ENCODE measurements at regions not wholly inside any gene's neighbourhood (a gene's known extent, or its start where the extent isn't known, plus 50 kb on each side); places are given as distances from the start of the nearest gene placed in this dataset.
A peak's percentile ranks its signal among the peaks of the same experiment; 100 is the strongest.

DNA sequence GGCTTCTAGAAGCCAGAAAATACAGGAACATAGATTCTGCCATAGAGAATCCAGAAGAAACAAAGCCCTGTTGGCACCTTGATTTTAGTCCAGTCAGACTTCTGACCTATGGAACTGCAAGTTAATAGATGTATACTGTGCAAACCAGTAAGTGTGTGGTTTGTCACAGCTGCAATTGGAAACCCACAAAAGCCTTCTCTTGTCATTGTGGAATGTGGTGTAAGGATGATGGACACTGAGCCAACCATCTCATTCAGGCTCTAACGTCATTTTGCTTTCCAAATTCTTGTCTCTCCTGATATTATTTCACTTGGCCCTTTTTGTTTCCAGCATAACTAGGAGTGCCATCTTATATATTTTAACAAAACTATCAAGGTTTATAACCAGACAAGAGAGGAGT, 369.5 kb upstream of the SMIM21 start:
- Histone ChIP-seq H3K36me3 (ENCODE audit: control insufficient read depth, insufficient read depth, low read length) (no peaks in the 10 kb centered on the region), H3K27ac (ENCODE audit: insufficient read depth, low read length, poor library complexity, severe bottlenecking) (no peak overlapping the region), H3K4me3 (ENCODE audit: low read depth, low read length) (no peak overlapping the region), H3K9me3 (ENCODE audit: control insufficient read depth in 2 of 2, low read length in 2 of 2) (no peaks in the 10 kb centered on the region), H3K4me1 (ENCODE audit: control insufficient read depth, insufficient read depth, low read length, poor library complexity, severe bottlenecking) (no peaks in the 10 kb centered on the region), H3K27me3 (ENCODE audit: control insufficient read depth, insufficient read depth, low read length) (no peaks in the 10 kb centered on the region)
- DNase-seq = no peak
- peaks cover 4% of the 10 kb centered on the region for H3K27me3 Mint-ChIP-seq
- H3K4me1 Mint-ChIP-seq = no peaks in the 10 kb centered on the region
- peaks cover 0 to 6% (median 2%) of the 10 kb centered on the region in 7 donors for H3K9me3 Mint-ChIP-seq
- no peak overlapping the region for H3K27ac Mint-ChIP-seq
- no peaks in the 10 kb centered on the region for H3K36me3 Mint-ChIP-seq
- no peak for ATAC-seq (ENCODE audit: low read depth in 2 of 2)
- H3K4me3 Mint-ChIP-seq = no peak overlapping the region

DNA sequence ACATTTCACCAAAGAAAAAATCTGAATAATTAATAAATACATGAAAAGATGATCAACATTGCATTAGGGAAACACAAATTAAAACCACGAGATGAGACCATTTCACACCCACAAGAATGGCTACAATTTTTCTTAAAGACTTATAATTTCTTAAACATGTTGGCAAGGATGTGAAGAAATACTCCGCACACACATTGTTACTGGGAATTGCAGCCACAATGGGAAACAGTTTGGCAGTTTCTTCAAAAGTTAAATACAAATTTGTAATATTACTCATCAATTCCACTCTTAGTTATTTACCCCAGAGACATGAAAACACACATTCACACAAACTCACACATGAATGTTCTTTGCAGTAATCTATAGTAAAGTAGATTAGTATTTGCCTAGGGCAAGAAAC, 363.3 kb upstream of the SMIM21 start:
- Mint-ChIP-seq H3K36me3 (no peaks in the 10 kb centered on the region), H3K4me1 (no peaks in the 10 kb centered on the region), H3K4me3 (no peak overlapping the region), H3K9me3 (peaks cover 0 to 6% (median 0%) of the 10 kb centered on the region in 7 donors), H3K27ac (no peak overlapping the region), H3K27me3 (no peaks in the 10 kb centered on the region)
- ATAC-seq (ENCODE audit: low read depth in 2 of 2) (no peak), DNase-seq (no peak)
- Histone ChIP-seq H3K36me3 (ENCODE audit: control insufficient read depth, insufficient read depth, low read length) (no peaks in the 10 kb centered on the region), H3K27me3 (ENCODE audit: control insufficient read depth, insufficient read depth, low read length) (no peaks in the 10 kb centered on the region), H3K4me1 (ENCODE audit: control insufficient read depth, insufficient read depth, low read length, poor library complexity, severe bottlenecking) (no peaks in the 10 kb centered on the region), H3K27ac (ENCODE audit: insufficient read depth, low read length, poor library complexity, severe bottlenecking) (no peak overlapping the region), H3K4me3 (ENCODE audit: low read depth, low read length) (no peak overlapping the region), H3K9me3 (ENCODE audit: control insufficient read depth in 2 of 2, low read length in 2 of 2) (no peaks in the 10 kb centered on the region)

DNA sequence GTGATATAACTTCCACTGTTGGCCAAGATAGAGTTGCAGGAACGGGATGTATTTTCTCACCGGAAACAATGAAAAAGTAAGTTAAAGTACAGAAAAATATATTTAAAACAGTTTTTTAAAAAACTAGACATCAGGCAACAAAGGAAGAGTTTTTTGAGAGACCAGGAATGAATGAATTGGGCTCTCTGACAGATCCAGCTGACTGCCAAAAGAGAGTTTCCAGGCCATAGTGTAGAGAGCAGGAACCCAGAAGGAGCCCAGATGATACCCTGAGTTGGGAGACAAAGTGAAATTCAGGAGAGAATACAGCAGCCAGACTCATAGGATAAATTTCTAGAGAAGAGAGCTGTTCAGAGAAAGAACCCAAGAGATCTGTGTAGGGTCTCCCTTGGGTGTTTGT, 362.6 kb upstream of the SMIM21 start:
- no peaks in the 10 kb centered on the region for H3K4me1 Mint-ChIP-seq
- H3K27ac ChIP-seq (ENCODE audit: insufficient read depth, low read length, poor library complexity, severe bottlenecking) = no peak overlapping the region
- H3K4me1 ChIP-seq (ENCODE audit: control insufficient read depth, insufficient read depth, low read length, poor library complexity, severe bottlenecking) = no peaks in the 10 kb centered on the region
- H3K4me3 ChIP-seq (ENCODE audit: low read depth, low read length) = no peak overlapping the region
- no peak overlapping the region for H3K4me3 Mint-ChIP-seq
- no peaks in the 10 kb centered on the region for H3K36me3 ChIP-seq (ENCODE audit: control insufficient read depth, insufficient read depth, low read length)
- H3K27me3 ChIP-seq (ENCODE audit: control insufficient read depth, insufficient read depth, low read length) = no peaks in the 10 kb centered on the region
- no peak for DNase-seq
- H3K27ac Mint-ChIP-seq = no peak overlapping the region
- H3K27me3 Mint-ChIP-seq = no peaks in the 10 kb centered on the region
- no peaks in the 10 kb centered on the region for H3K9me3 ChIP-seq (ENCODE audit: control insufficient read depth in 2 of 2, low read length in 2 of 2)
- peaks cover 0 to 6% (median 0%) of the 10 kb centered on the region in 7 donors for H3K9me3 Mint-ChIP-seq
- H3K36me3 Mint-ChIP-seq = no peaks in the 10 kb centered on the region
- no peak for ATAC-seq (ENCODE audit: low read depth in 2 of 2)

DNA sequence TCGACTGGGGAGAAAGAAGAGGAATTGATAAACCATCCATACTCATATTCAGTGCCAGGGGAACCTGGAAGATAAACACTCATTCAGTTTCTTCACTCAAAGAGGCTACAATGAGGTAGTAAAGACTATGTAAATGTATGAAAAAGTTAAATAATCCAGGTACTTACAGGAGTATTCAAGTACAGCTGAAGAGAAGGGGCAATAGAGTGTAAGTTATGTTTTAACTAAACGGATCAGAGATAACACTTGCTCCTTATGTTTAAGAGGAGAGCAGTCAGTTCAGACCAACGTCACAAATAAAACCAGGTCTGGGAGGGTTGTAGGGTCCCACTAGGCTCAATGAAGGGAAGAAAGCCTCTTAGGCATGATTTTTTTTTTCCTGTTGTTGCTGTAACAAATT, 358.3 kb upstream of the SMIM21 start:
- no peak for DNase-seq
- no peak for ATAC-seq (ENCODE audit: low read depth in 2 of 2)
- no peaks in the 10 kb centered on the region for H3K27me3 Mint-ChIP-seq
- Histone ChIP-seq H3K4me1 (ENCODE audit: control insufficient read depth, insufficient read depth, low read length, poor library complexity, severe bottlenecking) (no peaks in the 10 kb centered on the region), H3K9me3 (ENCODE audit: control insufficient read depth in 2 of 2, low read length in 2 of 2) (no peaks in the 10 kb centered on the region), H3K27ac (ENCODE audit: insufficient read depth, low read length, poor library complexity, severe bottlenecking) (no peak overlapping the region), H3K4me3 (ENCODE audit: low read depth, low read length) (no peak overlapping the region), H3K27me3 (ENCODE audit: control insufficient read depth, insufficient read depth, low read length) (no peaks in the 10 kb centered on the region), H3K36me3 (ENCODE audit: control insufficient read depth, insufficient read depth, low read length) (no peaks in the 10 kb centered on the region)
- H3K4me3 Mint-ChIP-seq = no peak overlapping the region
- H3K9me3 Mint-ChIP-seq = no peaks in the 10 kb centered on the region
- H3K27ac Mint-ChIP-seq = no peak overlapping the region
- H3K36me3 Mint-ChIP-seq = no peaks in the 10 kb centered on the region
- peaks cover 0 to 2% (median 0%) of the 10 kb centered on the region in 4 donors for H3K4me1 Mint-ChIP-seq

DNA sequence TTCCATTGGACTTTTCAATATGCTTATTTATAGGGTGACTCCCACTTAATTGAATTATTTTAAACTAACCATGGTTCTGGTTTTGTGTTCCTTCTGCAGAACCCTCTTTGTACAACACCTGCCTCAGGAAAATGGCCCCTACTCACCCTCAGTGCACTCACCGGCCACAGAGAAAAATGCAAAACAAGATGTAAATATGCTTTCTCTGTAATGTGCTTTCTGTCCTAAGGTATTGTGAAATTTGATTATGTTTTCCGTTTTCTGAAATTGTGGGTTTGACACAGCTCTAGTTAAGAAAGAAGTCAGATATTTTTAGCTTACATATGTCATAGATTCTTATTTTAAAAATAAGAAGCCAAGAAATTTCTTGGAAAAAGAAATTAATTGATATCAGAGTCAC, 357.7 kb upstream of the SMIM21 start:
- ATAC-seq (ENCODE audit: low read depth in 2 of 2) = no peak
- Mint-ChIP-seq H3K4me1 (peaks cover 0 to 2% (median 0%) of the 10 kb centered on the region in 4 donors), H3K27ac (no peak overlapping the region), H3K4me3 (no peak overlapping the region), H3K9me3 (peaks cover 0 to 1% (median 0%) of the 10 kb centered on the region in 7 donors), H3K36me3 (no peaks in the 10 kb centered on the region), H3K27me3 (no peaks in the 10 kb centered on the region)
- DNase-seq = no peak
- H3K27me3 ChIP-seq (ENCODE audit: control insufficient read depth, insufficient read depth, low read length) = no peaks in the 10 kb centered on the region
- no peaks in the 10 kb centered on the region for H3K4me1 ChIP-seq (ENCODE audit: control insufficient read depth, insufficient read depth, low read length, poor library complexity, severe bottlenecking)
- no peaks in the 10 kb centered on the region for H3K36me3 ChIP-seq (ENCODE audit: control insufficient read depth, insufficient read depth, low read length)
- H3K27ac ChIP-seq (ENCODE audit: insufficient read depth, low read length, poor library complexity, severe bottlenecking) = no peak overlapping the region
- no peak overlapping the region for H3K4me3 ChIP-seq (ENCODE audit: low read depth, low read length)
- no peaks in the 10 kb centered on the region for H3K9me3 ChIP-seq (ENCODE audit: control insufficient read depth in 2 of 2, low read length in 2 of 2)

DNA sequence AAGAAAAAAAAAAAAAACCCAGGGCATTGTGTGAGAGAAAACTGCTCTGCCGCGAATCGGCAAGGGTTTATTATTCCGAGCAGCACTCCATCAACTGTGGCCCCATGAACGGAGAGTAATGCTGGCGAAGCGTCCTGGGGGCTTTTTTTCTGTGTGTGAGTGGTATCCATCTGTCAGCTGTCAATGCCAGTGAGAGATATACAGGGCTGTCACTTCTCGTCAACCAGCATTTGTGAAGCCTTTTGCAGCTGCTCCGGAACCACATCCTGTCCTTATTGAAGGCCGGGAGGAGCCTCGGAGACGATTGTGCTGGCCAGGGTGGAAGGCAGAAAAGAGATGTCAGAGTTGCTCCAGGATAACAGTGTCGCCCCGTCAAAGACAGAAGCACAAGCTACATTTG, 356.9 kb upstream of the SMIM21 start:
- H3K4me3 ChIP-seq (ENCODE audit: low read depth, low read length) = no peak overlapping the region
- Mint-ChIP-seq H3K27ac (no peak overlapping the region), H3K4me1 (peaks cover 0 to 2% (median 0%) of the 10 kb centered on the region in 4 donors), H3K4me3 (no peak overlapping the region), H3K9me3 (peaks cover 0 to 1% (median 0%) of the 10 kb centered on the region in 7 donors), H3K27me3 (no peaks in the 10 kb centered on the region), H3K36me3 (no peaks in the 10 kb centered on the region)
- H3K27me3 ChIP-seq (ENCODE audit: control insufficient read depth, insufficient read depth, low read length) = no peaks in the 10 kb centered on the region
- DNase-seq (peak in 1 of 3 donors; percentile 6), ATAC-seq (ENCODE audit: low read depth in 2 of 2) (no peak)
- no peaks in the 10 kb centered on the region for H3K36me3 ChIP-seq (ENCODE audit: control insufficient read depth, insufficient read depth, low read length)
- no peak overlapping the region for H3K27ac ChIP-seq (ENCODE audit: insufficient read depth, low read length, poor library complexity, severe bottlenecking)
- H3K4me1 ChIP-seq (ENCODE audit: control insufficient read depth, insufficient read depth, low read length, poor library complexity, severe bottlenecking) = no peaks in the 10 kb centered on the region
- H3K9me3 ChIP-seq (ENCODE audit: control insufficient read depth in 2 of 2, low read length in 2 of 2) = no peaks in the 10 kb centered on the region

DNA sequence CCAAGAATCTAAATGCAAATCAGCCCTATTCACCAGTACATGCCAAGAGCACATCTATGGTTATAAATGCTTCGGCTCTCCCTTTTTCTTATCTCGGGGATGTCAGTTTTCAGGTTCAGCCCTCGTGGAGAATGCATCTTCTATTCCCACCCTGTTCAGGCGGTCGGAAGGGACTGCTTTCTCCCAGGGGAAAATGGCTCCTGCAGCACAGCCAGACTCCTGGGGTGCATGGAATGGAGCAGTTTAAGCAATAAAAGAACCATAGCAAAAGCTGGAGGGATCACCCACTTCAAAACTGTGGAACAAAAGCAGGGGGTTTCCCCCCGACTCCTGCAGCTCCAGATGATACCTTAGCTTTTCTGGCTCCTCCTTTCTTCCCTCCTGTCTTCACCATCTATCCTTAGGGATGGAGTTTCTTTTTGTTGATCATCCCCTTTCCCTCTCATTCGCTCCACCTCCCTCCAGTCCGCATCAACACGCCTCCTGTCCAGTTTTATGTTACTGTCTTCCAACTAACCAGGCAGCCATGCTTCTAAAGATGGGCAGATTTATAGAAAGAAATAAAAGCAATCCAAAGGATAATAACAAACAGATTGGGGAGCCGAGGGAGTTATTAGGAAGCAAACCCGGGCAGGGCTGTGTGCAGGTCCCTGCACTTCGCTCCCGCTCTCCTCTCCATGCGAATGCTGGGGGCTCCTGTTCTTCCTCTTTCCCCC, 356.2 kb upstream of the SMIM21 start:
- Mint-ChIP-seq H3K4me3 (no peak overlapping the region), H3K27ac (no peak overlapping the region), H3K36me3 (no peaks in the 10 kb centered on the region), H3K27me3 (no peaks in the 10 kb centered on the region), H3K9me3 (peaks cover 0 to 1% (median 0%) of the 10 kb centered on the region in 7 donors), H3K4me1 (peaks cover 0 to 2% (median 0%) of the 10 kb centered on the region in 4 donors)
- Histone ChIP-seq H3K36me3 (ENCODE audit: control insufficient read depth, insufficient read depth, low read length) (no peaks in the 10 kb centered on the region), H3K9me3 (ENCODE audit: control insufficient read depth in 2 of 2, low read length in 2 of 2) (no peaks in the 10 kb centered on the region), H3K4me1 (ENCODE audit: control insufficient read depth, insufficient read depth, low read length, poor library complexity, severe bottlenecking) (no peaks in the 10 kb centered on the region), H3K4me3 (ENCODE audit: low read depth, low read length) (no peak overlapping the region), H3K27ac (ENCODE audit: insufficient read depth, low read length, poor library complexity, severe bottlenecking) (no peak overlapping the region), H3K27me3 (ENCODE audit: control insufficient read depth, insufficient read depth, low read length) (no peaks in the 10 kb centered on the region)
- DNase-seq (no peak), ATAC-seq (ENCODE audit: low read depth in 2 of 2) (no peak)

DNA sequence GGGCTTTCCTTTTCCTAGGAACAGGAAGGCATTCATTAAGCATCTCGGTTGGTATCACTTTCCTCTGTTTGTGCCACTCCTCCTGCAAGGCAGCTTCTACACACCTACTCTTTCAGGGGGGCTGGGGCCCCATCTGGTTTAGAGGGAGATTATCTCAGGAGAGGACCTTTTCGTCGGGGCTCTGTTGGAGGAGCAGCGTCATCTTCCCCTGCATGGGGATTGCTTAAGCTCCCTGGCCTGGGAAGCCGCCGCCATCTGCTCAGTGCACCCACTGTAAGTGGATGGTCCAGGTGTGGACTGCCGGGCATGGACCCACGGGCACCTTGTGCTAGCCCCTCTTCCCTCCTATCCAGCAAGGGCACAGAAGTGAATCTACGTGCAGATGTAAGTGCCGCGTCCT, 355.3 kb upstream of the SMIM21 start:
- peaks cover 0 to 1% (median 0%) of the 10 kb centered on the region in 7 donors for H3K9me3 Mint-ChIP-seq
- no peaks in the 10 kb centered on the region for H3K36me3 Mint-ChIP-seq
- Histone ChIP-seq H3K27me3 (ENCODE audit: control insufficient read depth, insufficient read depth, low read length) (no peaks in the 10 kb centered on the region), H3K27ac (ENCODE audit: insufficient read depth, low read length, poor library complexity, severe bottlenecking) (no peak overlapping the region), H3K36me3 (ENCODE audit: control insufficient read depth, insufficient read depth, low read length) (no peaks in the 10 kb centered on the region), H3K4me1 (ENCODE audit: control insufficient read depth, insufficient read depth, low read length, poor library complexity, severe bottlenecking) (no peaks in the 10 kb centered on the region), H3K4me3 (ENCODE audit: low read depth, low read length) (no peak overlapping the region), H3K9me3 (ENCODE audit: control insufficient read depth in 2 of 2, low read length in 2 of 2) (no peaks in the 10 kb centered on the region)
- no peak overlapping the region for H3K4me3 Mint-ChIP-seq
- H3K27ac Mint-ChIP-seq = no peak overlapping the region
- no peak for ATAC-seq (ENCODE audit: low read depth in 2 of 2)
- H3K4me1 Mint-ChIP-seq = peaks cover 0 to 2% (median 0%) of the 10 kb centered on the region in 4 donors
- H3K27me3 Mint-ChIP-seq = no peaks in the 10 kb centered on the region
- no peak for DNase-seq
